C4-2B (cell line): ENCODE measurements at regions not wholly inside any gene's neighbourhood (a gene's known extent, or its start where the extent isn't known, plus 50 kb on each side); places are given as distances from the start of the nearest gene placed in this dataset.

Experiments used
- CTCF ChIP-seq: fragments of 450-650 bp; conservative IDR thresholded peaks from 2 replicates; pipeline ENCODE4 v1.5.1; 2017; ENCODE audit warnings: mild to moderate bottlenecking
- ZFX ChIP-seq: fragments of 450-650 bp; IDR thresholded peaks from 2 replicates; pipeline ENCODE4 v1.6.1; 2017

GRCh38 chr3:65195211-65196006 lies 507.6 kb upstream of the ADAMTS9 start:
- TF ChIP-seq CTCF (no peak), ZFX (no peak)
